ENCODE measurements at regions not wholly inside any gene's neighbourhood (a gene's known extent, or its start where the extent isn't known, plus 50 kb on each side); places are given as distances from the start of the nearest gene placed in this dataset.

GRCh38 chr14:55734731-55735130 is 154.7 kb downstream of the KTN1 start:
- Histone ChIP-seq H3K27ac (ENCODE audit: low read depth, low read length) (no peak overlapping the region), H3K9ac (ENCODE audit: low read depth, low read length) (no peak overlapping the region), H3K27me3 (ENCODE audit: control insufficient read depth, insufficient read depth, low read length) (no peaks in the 10 kb centered on the region), H3K4me1 (ENCODE audit: control insufficient read depth, insufficient read depth, low read length) (no peaks in the 10 kb centered on the region), H3K4me3 (ENCODE audit: low read depth, low read length) (no peak overlapping the region), H3K36me3 (ENCODE audit: control insufficient read depth, insufficient read depth, low read length) (no peaks in the 10 kb centered on the region), H3K9me3 (ENCODE audit: control insufficient read depth, insufficient read depth, low read length) (no peaks in the 10 kb centered on the region)

GRCh38 chr14:55739967-55740648 is 160.1 kb downstream of the KTN1 start:
- no peaks in the 10 kb centered on the region for H3K4me1 ChIP-seq (ENCODE audit: control insufficient read depth, insufficient read depth, low read length)
- no peaks in the 10 kb centered on the region for H3K9me3 ChIP-seq (ENCODE audit: control insufficient read depth, insufficient read depth, low read length)
- no peaks in the 10 kb centered on the region for H3K27me3 ChIP-seq (ENCODE audit: control insufficient read depth, insufficient read depth, low read length)
- H3K4me3 ChIP-seq (ENCODE audit: low read depth, low read length) = no peak overlapping the region
- H3K27ac ChIP-seq (ENCODE audit: low read depth, low read length) = no peak overlapping the region
- H3K9ac ChIP-seq (ENCODE audit: low read depth, low read length) = no peak overlapping the region
- H3K36me3 ChIP-seq (ENCODE audit: control insufficient read depth, insufficient read depth, low read length) = no peaks in the 10 kb centered on the region

- no peaks in the 10 kb centered on the region for H3K9me3 ChIP-seq (ENCODE audit: control insufficient read depth, insufficient read depth, low read length)
- H3K27ac ChIP-seq (ENCODE audit: low read depth, low read length) = no peak overlapping the region
- H3K36me3 ChIP-seq (ENCODE audit: control insufficient read depth, insufficient read depth, low read length) = no peaks in the 10 kb centered on the region
- H3K4me3 ChIP-seq (ENCODE audit: low read depth, low read length) = no peak overlapping the region
- no peaks in the 10 kb centered on the region for H3K4me1 ChIP-seq (ENCODE audit: control insufficient read depth, insufficient read depth, low read length)
- H3K27me3 ChIP-seq (ENCODE audit: control insufficient read depth, insufficient read depth, low read length) = no peaks in the 10 kb centered on the region
- no peak overlapping the region for H3K9ac ChIP-seq (ENCODE audit: low read depth, low read length)
These were observed 160.6 kb downstream of the KTN1 start for GRCh38 chr14:55740649-55740989.

GRCh38 chr14:55741240-55741639 is 161.2 kb downstream of the KTN1 start:
- Histone ChIP-seq H3K4me1 (ENCODE audit: control insufficient read depth, insufficient read depth, low read length) (no peaks in the 10 kb centered on the region), H3K4me3 (ENCODE audit: low read depth, low read length) (no peak overlapping the region), H3K27ac (ENCODE audit: low read depth, low read length) (no peak overlapping the region), H3K36me3 (ENCODE audit: control insufficient read depth, insufficient read depth, low read length) (no peaks in the 10 kb centered on the region), H3K27me3 (ENCODE audit: control insufficient read depth, insufficient read depth, low read length) (no peaks in the 10 kb centered on the region), H3K9ac (ENCODE audit: low read depth, low read length) (no peak overlapping the region), H3K9me3 (ENCODE audit: control insufficient read depth, insufficient read depth, low read length) (no peaks in the 10 kb centered on the region)

- Histone ChIP-seq H3K27me3 (ENCODE audit: control insufficient read depth, insufficient read depth, low read length) (no peaks in the 10 kb centered on the region), H3K4me1 (ENCODE audit: control insufficient read depth, insufficient read depth, low read length) (no peaks in the 10 kb centered on the region), H3K9ac (ENCODE audit: low read depth, low read length) (no peak overlapping the region), H3K4me3 (ENCODE audit: low read depth, low read length) (no peak overlapping the region), H3K27ac (ENCODE audit: low read depth, low read length) (no peak overlapping the region), H3K36me3 (ENCODE audit: control insufficient read depth, insufficient read depth, low read length) (no peaks in the 10 kb centered on the region), H3K9me3 (ENCODE audit: control insufficient read depth, insufficient read depth, low read length) (no peaks in the 10 kb centered on the region)
These were observed 163.5 kb downstream of the KTN1 start for GRCh38 chr14:55743551-55743950.

GRCh38 chr14:55744321-55744720 is 164.3 kb downstream of the KTN1 start:
- Histone ChIP-seq H3K27ac (ENCODE audit: low read depth, low read length) (no peak overlapping the region), H3K9me3 (ENCODE audit: control insufficient read depth, insufficient read depth, low read length) (no peaks in the 10 kb centered on the region), H3K9ac (ENCODE audit: low read depth, low read length) (no peak overlapping the region), H3K36me3 (ENCODE audit: control insufficient read depth, insufficient read depth, low read length) (no peaks in the 10 kb centered on the region), H3K4me3 (ENCODE audit: low read depth, low read length) (no peak overlapping the region), H3K27me3 (ENCODE audit: control insufficient read depth, insufficient read depth, low read length) (no peaks in the 10 kb centered on the region), H3K4me1 (ENCODE audit: control insufficient read depth, insufficient read depth, low read length) (peaks cover 5% of the 10 kb centered on the region; the same call in 1 of the 2 replicates)

GRCh38 chr14:55745906-55746305 is 165.9 kb downstream of the KTN1 start:
- Histone ChIP-seq H3K27ac (ENCODE audit: low read depth, low read length) (no peak overlapping the region), H3K4me3 (ENCODE audit: low read depth, low read length) (no peak overlapping the region), H3K27me3 (ENCODE audit: control insufficient read depth, insufficient read depth, low read length) (no peaks in the 10 kb centered on the region), H3K36me3 (ENCODE audit: control insufficient read depth, insufficient read depth, low read length) (no peaks in the 10 kb centered on the region), H3K4me1 (ENCODE audit: control insufficient read depth, insufficient read depth, low read length) (peaks cover 11% of the 10 kb centered on the region; the same call in 1 of the 2 replicates), H3K9ac (ENCODE audit: low read depth, low read length) (no peak overlapping the region), H3K9me3 (ENCODE audit: control insufficient read depth, insufficient read depth, low read length) (no peaks in the 10 kb centered on the region)

GRCh38 chr14:55746558-55746957 is 166.6 kb downstream of the KTN1 start:
- Histone ChIP-seq H3K27ac (ENCODE audit: low read depth, low read length) (no peak overlapping the region), H3K36me3 (ENCODE audit: control insufficient read depth, insufficient read depth, low read length) (no peaks in the 10 kb centered on the region), H3K9ac (ENCODE audit: low read depth, low read length) (no peak overlapping the region), H3K4me1 (ENCODE audit: control insufficient read depth, insufficient read depth, low read length) (peaks cover 11% of the 10 kb centered on the region; the same call in 1 of the 2 replicates), H3K9me3 (ENCODE audit: control insufficient read depth, insufficient read depth, low read length) (no peaks in the 10 kb centered on the region), H3K4me3 (ENCODE audit: low read depth, low read length) (no peak overlapping the region), H3K27me3 (ENCODE audit: control insufficient read depth, insufficient read depth, low read length) (no peaks in the 10 kb centered on the region)

- peaks cover 16% of the 10 kb centered on the region; the same call in 1 of the 2 replicates for H3K4me1 ChIP-seq (ENCODE audit: control insufficient read depth, insufficient read depth, low read length)
- H3K4me3 ChIP-seq (ENCODE audit: low read depth, low read length) = no peak overlapping the region
- no peak overlapping the region for H3K9ac ChIP-seq (ENCODE audit: low read depth, low read length)
- H3K9me3 ChIP-seq (ENCODE audit: control insufficient read depth, insufficient read depth, low read length) = no peaks in the 10 kb centered on the region
- H3K27me3 ChIP-seq (ENCODE audit: control insufficient read depth, insufficient read depth, low read length) = no peaks in the 10 kb centered on the region
- H3K27ac ChIP-seq (ENCODE audit: low read depth, low read length) = no peak overlapping the region
- H3K36me3 ChIP-seq (ENCODE audit: control insufficient read depth, insufficient read depth, low read length) = no peaks in the 10 kb centered on the region
These were observed 167.2 kb downstream of the KTN1 start for GRCh38 chr14:55747186-55747585.

GRCh38 chr14:55749201-55749812 is 169.3 kb downstream of the KTN1 start:
- H3K9me3 ChIP-seq (ENCODE audit: control insufficient read depth, insufficient read depth, low read length) = no peaks in the 10 kb centered on the region
- H3K27me3 ChIP-seq (ENCODE audit: control insufficient read depth, insufficient read depth, low read length) = no peaks in the 10 kb centered on the region
- H3K9ac ChIP-seq (ENCODE audit: low read depth, low read length) = no peak overlapping the region
- H3K4me3 ChIP-seq (ENCODE audit: low read depth, low read length) = no peak overlapping the region
- H3K4me1 ChIP-seq (ENCODE audit: control insufficient read depth, insufficient read depth, low read length) = peaks cover 28% of the 10 kb centered on the region
- H3K36me3 ChIP-seq (ENCODE audit: control insufficient read depth, insufficient read depth, low read length) = no peaks in the 10 kb centered on the region
- peak overlapping the region; percentile 2 for H3K27ac ChIP-seq (ENCODE audit: low read depth, low read length)

- Histone ChIP-seq H3K4me1 (ENCODE audit: control insufficient read depth, insufficient read depth, low read length) (peaks cover 28% of the 10 kb centered on the region), H3K27ac (ENCODE audit: low read depth, low read length) (no peak overlapping the region), H3K4me3 (ENCODE audit: low read depth, low read length) (no peak overlapping the region), H3K36me3 (ENCODE audit: control insufficient read depth, insufficient read depth, low read length) (no peaks in the 10 kb centered on the region), H3K27me3 (ENCODE audit: control insufficient read depth, insufficient read depth, low read length) (no peaks in the 10 kb centered on the region), H3K9me3 (ENCODE audit: control insufficient read depth, insufficient read depth, low read length) (no peaks in the 10 kb centered on the region), H3K9ac (ENCODE audit: low read depth, low read length) (no peak overlapping the region)
These were observed 169.9 kb downstream of the KTN1 start for GRCh38 chr14:55749946-55750345.
